Stomach (tissue), 4 donors: ENCODE measurements at regions not wholly inside any gene's neighbourhood (a gene's known extent, or its start where the extent isn't known, plus 50 kb on each side); places are given as distances from the start of the nearest gene placed in this dataset.

Experiments used
- CTCF ChIP-seq, 7 experiments: fragments of 450-650 bp in 4 of 7; fragments of 200-600 bp in 3 of 7; sonication (generic) in 3 of 7; IDR thresholded peaks; one replicate each; pipeline ENCODE4 v1.5.1; 2016 to 2019; ENCODE audit warnings: antibody characterized with exemption in 7 of 7, control low read depth in 2 of 7, mild to moderate bottlenecking in 1 of 7
- EP300 ChIP-seq: sonication (generic); formaldehyde crosslinking; IDR thresholded peaks from one replicate; pipeline ENCODE4 v1.6.1; 2017; ENCODE audit warnings: antibody characterized with exemption
- POLR2A ChIP-seq, 4 donors: fragments of 450-650 bp; IDR thresholded peaks; one replicate each; pipeline ENCODE4 v1.6.1; 2016; ENCODE audit warnings: antibody characterized with exemption in 4 of 4, control low read depth in 2 of 4, mild to moderate bottlenecking in 1 of 4, moderate library complexity in 1 of 4
- POLR2AphosphoS5 ChIP-seq, 3 donors: sonication (generic); formaldehyde crosslinking; IDR thresholded peaks; one replicate each; pipeline ENCODE4 v1.6.1; 2016; ENCODE audit warnings: antibody characterized with exemption in 3 of 3

GRCh38 chr12:75662511-75663159, 151.2 kb upstream of the KRR1 start:
- no peak for TF ChIP-seq EP300
- no peak for TF ChIP-seq CTCF (IDR thresholded peaks at IDR 0.05)
- TF ChIP-seq POLR2A (IDR thresholded peaks at IDR 0.05) = no peak
- no peak for TF ChIP-seq POLR2AphosphoS5 (IDR thresholded peaks at IDR 0.05)
